ENCODE measurements at regions not wholly inside any gene's neighbourhood (a gene's known extent, or its start where the extent isn't known, plus 50 kb on each side); places are given as distances from the start of the nearest gene placed in this dataset.

DNA sequence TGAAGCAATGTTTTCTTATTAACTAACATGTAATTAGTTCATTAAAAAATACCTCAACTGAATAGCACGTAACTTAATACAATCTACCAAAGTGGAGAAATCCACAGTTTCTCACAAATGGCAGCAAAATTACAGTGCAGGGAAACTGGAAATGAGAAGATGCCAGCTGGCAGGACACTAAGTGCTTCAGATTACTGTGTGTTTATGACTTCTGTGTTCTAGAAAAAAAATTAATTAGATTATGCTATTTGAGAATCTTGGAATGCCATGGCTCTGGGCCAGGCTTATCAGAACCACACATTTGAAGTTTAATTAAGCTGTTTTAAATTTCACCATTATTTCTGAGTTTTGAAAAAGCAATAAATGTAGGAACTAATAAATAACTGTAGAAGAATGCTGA is 357.6 kb downstream of the TGFB2 start (continued):
- TF ChIP-seq, protein P1, sequence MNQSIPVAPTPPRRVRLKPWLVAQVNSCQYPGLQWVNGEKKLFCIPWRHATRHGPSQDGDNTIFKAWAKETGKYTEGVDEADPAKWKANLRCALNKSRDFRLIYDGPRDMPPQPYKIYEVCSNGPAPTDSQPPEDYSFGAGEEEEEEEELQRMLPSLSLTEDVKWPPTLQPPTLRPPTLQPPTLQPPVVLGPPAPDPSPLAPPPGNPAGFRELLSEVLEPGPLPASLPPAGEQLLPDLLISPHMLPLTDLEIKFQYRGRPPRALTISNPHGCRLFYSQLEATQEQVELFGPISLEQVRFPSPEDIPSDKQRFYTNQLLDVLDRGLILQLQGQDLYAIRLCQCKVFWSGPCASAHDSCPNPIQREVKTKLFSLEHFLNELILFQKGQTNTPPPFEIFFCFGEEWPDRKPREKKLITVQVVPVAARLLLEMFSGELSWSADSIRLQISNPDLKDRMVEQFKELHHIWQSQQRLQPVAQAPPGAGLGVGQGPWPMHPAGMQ (IDR thresholded peaks at IDR 0.05; ENCODE audit: borderline replicate concordance), result no peak
- TF ChIP-seq, protein P2, sequence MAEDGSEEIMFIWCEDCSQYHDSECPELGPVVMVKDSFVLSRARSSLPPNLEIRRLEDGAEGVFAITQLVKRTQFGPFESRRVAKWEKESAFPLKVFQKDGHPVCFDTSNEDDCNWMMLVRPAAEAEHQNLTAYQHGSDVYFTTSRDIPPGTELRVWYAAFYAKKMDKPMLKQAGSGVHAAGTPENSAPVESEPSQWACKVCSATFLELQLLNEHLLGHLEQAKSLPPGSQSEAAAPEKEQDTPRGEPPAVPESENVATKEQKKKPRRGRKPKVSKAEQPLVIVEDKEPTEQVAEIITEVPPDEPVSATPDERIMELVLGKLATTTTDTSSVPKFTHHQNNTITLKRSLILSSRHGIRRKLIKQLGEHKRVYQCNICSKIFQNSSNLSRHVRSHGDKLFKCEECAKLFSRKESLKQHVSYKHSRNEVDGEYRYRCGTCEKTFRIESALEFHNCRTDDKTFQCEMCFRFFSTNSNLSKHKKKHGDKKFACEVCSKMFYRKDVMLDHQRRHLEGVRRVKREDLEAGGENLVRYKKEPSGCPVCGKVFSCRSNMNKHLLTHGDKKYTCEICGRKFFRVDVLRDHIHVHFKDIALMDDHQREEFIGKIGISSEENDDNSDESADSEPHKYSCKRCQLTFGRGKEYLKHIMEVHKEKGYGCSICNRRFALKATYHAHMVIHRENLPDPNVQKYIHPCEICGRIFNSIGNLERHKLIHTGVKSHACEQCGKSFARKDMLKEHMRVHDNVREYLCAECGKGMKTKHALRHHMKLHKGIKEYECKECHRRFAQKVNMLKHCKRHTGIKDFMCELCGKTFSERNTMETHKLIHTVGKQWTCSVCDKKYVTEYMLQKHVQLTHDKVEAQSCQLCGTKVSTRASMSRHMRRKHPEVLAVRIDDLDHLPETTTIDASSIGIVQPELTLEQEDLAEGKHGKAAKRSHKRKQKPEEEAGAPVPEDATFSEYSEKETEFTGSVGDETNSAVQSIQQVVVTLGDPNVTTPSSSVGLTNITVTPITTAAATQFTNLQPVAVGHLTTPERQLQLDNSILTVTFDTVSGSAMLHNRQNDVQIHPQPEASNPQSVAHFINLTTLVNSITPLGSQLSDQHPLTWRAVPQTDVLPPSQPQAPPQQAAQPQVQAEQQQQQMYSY (CRISPR knock-in tag; IDR thresholded peaks at IDR 0.05), result no peak
- TF ChIP-seq, protein P3, sequence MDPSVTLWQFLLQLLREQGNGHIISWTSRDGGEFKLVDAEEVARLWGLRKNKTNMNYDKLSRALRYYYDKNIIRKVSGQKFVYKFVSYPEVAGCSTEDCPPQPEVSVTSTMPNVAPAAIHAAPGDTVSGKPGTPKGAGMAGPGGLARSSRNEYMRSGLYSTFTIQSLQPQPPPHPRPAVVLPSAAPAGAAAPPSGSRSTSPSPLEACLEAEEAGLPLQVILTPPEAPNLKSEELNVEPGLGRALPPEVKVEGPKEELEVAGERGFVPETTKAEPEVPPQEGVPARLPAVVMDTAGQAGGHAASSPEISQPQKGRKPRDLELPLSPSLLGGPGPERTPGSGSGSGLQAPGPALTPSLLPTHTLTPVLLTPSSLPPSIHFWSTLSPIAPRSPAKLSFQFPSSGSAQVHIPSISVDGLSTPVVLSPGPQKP (IDR thresholded peaks at IDR 0.05; ENCODE audit: low read depth, low read length), result no peak
- TF ChIP-seq SMAD1 (IDR thresholded peaks at IDR 0.05; ENCODE audit: low read depth, partially characterized antibody) (no peak), ATF7 (IDR thresholded peaks at IDR 0.05; ENCODE audit: low read depth) (no peak)

DNA sequence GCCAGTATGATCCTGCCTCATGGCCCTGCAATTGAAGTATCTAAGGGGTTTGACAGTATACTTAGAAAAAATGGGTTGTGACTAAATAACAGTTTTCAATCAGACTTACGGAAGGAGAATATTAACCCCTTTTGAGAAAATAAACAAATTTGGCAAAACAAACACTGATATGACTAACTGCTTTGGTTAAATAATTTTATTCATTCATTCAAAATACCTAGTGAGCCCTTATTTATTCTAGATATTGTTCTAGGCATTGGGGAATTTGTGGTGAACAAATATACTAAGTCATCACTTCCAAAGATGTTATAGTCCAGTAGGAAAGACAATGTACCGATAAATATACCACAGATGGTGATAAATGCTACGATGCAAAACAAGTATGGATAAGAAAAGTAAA is 358.7 kb downstream of the TGFB2 start:
- ChIA-PET POLR2A (no interaction called here), CTCF (no interaction called here), RAD21 (ENCODE audit: unreplicated experiment) (no interaction called here), SMC1A (ENCODE audit: uncharacterized antibody, unreplicated experiment) (no interaction called here)
- Histone ChIP-seq H3K27me3 (replicated peaks in 1 of 2; ENCODE audit: control insufficient read depth in 2 of 2, insufficient read depth in 2 of 2, low read length in 1 of 2) (no peaks in the 10 kb centered on the region), H4K20me1 (ENCODE audit: control insufficient read depth, insufficient read depth) (no peaks in the 10 kb centered on the region), H3K9me3 (replicated peaks; ENCODE audit: control insufficient read depth, insufficient read depth, low read length) (no peaks in the 10 kb centered on the region), H3K36me3 (ENCODE audit: control insufficient read depth in 2 of 2, insufficient read depth in 2 of 2, low read length in 1 of 2) (no peaks in the 10 kb centered on the region), H3K9ac (ENCODE audit: control insufficient read depth, insufficient read depth, low read length) (no peak overlapping the region), H3K4me3 (no peak overlapping the region), H2AFZ (ENCODE audit: control insufficient read depth, low read depth, low read length) (no peak overlapping the region), H3K4me1 (ENCODE audit: control insufficient read depth, insufficient read depth, low read length) (no peaks in the 10 kb centered on the region), H3K27ac (ENCODE audit: control insufficient read depth, insufficient read depth) (no peak overlapping the region), H3K79me2 (ENCODE audit: control insufficient read depth, insufficient read depth, low read length) (no peaks in the 10 kb centered on the region), H3K4me2 (ENCODE audit: control insufficient read depth, insufficient read depth) (no peak overlapping the region)
- 26% methylated on average over 3 of the region's 3 CpGs for WGBS (ENCODE audit: insufficient coverage, insufficient replicate concordance, low lambda C conversion rate, missing lambda C conversion rate)
- in situ Hi-C loops (cut with MboI) (no loop called here), intact Hi-C loops (cut with micrococcal nuclease; ENCODE audit: unreplicated experiment) (no loop called here)
- DNase-seq (ENCODE audit: low read depth, low spot score), result no peak
- FAIRE-seq, result no peak
- no TSS peak for BruUV-seq (replicated peaks)
- TF ChIP-seq SRF (IDR thresholded peaks at IDR 0.05; ENCODE audit: low read depth in 2 of 2, low read length in 2 of 2), result no peak
- TF ChIP-seq SMARCA5 (IDR thresholded peaks at IDR 0.05), result no peak
- TF ChIP-seq, protein P4, sequence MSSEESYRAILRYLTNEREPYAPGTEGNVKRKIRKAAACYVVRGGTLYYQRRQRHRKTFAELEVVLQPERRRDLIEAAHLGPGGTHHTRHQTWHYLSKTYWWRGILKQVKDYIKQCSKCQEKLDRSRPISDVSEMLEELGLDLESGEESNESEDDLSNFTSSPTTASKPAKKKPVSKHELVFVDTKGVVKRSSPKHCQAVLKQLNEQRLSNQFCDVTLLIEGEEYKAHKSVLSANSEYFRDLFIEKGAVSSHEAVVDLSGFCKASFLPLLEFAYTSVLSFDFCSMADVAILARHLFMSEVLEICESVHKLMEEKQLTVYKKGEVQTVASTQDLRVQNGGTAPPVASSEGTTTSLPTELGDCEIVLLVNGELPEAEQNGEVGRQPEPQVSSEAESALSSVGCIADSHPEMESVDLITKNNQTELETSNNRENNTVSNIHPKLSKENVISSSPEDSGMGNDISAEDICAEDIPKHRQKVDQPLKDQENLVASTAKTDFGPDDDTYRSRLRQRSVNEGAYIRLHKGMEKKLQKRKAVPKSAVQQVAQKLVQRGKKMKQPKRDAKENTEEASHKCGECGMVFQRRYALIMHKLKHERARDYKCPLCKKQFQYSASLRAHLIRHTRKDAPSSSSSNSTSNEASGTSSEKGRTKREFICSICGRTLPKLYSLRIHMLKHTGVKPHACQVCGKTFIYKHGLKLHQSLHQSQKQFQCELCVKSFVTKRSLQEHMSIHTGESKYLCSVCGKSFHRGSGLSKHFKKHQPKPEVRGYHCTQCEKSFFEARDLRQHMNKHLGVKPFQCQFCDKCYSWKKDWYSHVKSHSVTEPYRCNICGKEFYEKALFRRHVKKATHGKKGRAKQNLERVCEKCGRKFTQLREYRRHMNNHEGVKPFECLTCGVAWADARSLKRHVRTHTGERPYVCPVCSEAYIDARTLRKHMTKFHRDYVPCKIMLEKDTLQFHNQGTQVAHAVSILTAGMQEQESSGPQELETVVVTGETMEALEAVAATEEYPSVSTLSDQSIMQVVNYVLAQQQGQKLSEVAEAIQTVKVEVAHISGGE (CRISPR knock-in tag; IDR thresholded peaks at IDR 0.05), result no peak
- ATAC-seq, result no peak

Data from GM12878 (cell line).